ENCODE measurements at regions not wholly inside any gene's neighbourhood (a gene's known extent, or its start where the extent isn't known, plus 50 kb on each side); places are given as distances from the start of the nearest gene placed in this dataset.
"Not testable (repeated sequence)": the region's sequence is repeated elsewhere in the genome, so short reads cannot be mapped to it uniquely, and the experiment has no call there.

- no peak overlapping the region for H3K4me3 ChIP-seq (replicated peaks in 1 of 3; ENCODE audit: insufficient read depth in 1 of 3, low read depth in 1 of 3, low read length in 3 of 3)
- no peaks in the 10 kb centered on the region for H3K9me3 ChIP-seq (replicated peaks; ENCODE audit: control insufficient read depth, insufficient read depth, low read length)
- intact Hi-C loops (cut with micrococcal nuclease) = no loop called here
- no TSS peak for BruUV-seq (replicated peaks)
- H2AFZ ChIP-seq (ENCODE audit: low read depth, low read length) = no peak overlapping the region
- dilution Hi-C loops (cut with MboI; ENCODE audit: extremely low pct_ligation_motif_present, low sequenced_read_pairs) = no loop called here
- H3K4me2 ChIP-seq (ENCODE audit: insufficient read depth, low read length) = no peak overlapping the region
- H3K4me1 ChIP-seq (ENCODE audit: control insufficient read depth, extremely low read depth, insufficient read depth, low read length) = no peaks in the 10 kb centered on the region
- ChIA-PET POLR2A (no interaction called here), CTCF (no interaction called here)
- no peak overlapping the region for H3K9ac ChIP-seq (replicated peaks; ENCODE audit: extremely low read depth, insufficient read depth, low read length)
- H3K27me3 ChIP-seq (ENCODE audit: control insufficient read depth in 2 of 2, insufficient read depth in 2 of 2, low read length in 2 of 2) = no peaks in the 10 kb centered on the region
- no peak overlapping the region for H3K27ac ChIP-seq (ENCODE audit: insufficient read depth, low read depth, low read length)
- no peaks in the 10 kb centered on the region for H3K9me1 ChIP-seq (replicated peaks; ENCODE audit: control insufficient read depth, extremely low read depth, insufficient read depth, low read length)
- H3K79me2 ChIP-seq (ENCODE audit: control insufficient read depth, insufficient read depth, low read length) = no peaks in the 10 kb centered on the region
- no peaks in the 10 kb centered on the region for H4K20me1 ChIP-seq (replicated peaks; ENCODE audit: control insufficient read depth, extremely low read depth, insufficient read depth, low read length)
- DNase-seq (ENCODE audit: low read depth, low spot score) (no peak), FAIRE-seq (no peak)
- no peaks in the 10 kb centered on the region for H3K36me3 ChIP-seq (ENCODE audit: control insufficient read depth in 2 of 2, extremely low read depth in 1 of 2, insufficient read depth in 2 of 2, low read length in 2 of 2)
- no peak for TF ChIP-seq MAX (IDR thresholded peaks at IDR 0.05; ENCODE audit: insufficient read depth, insufficient read length)
- TF ChIP-seq POLR2A (IDR thresholded peaks at IDR 0.05; ENCODE audit: low read depth, low read length) = no peak
- no peak for TF ChIP-seq GATA2 (IDR thresholded peaks at IDR 0.05; ENCODE audit: insufficient read depth, insufficient read length, low read depth, low read length)
- no peak for TF ChIP-seq EZH2 (IDR thresholded peaks at IDR 0.05; ENCODE audit: borderline replicate concordance, low read depth, low read length, severe bottlenecking)
- no peak for TF ChIP-seq MYC (IDR thresholded peaks at IDR 0.05; ENCODE audit: low read depth, low read length)
- no peak for TF ChIP-seq CTCF (IDR thresholded peaks at IDR 0.05; ENCODE audit: extremely low read depth in 1 of 2, insufficient read depth in 1 of 2, low read depth in 1 of 2, low read length in 2 of 2)
- no peak for TF ChIP-seq POLR2AphosphoS5 (IDR thresholded peaks at IDR 0.05; ENCODE audit: insufficient read depth, low read depth, low read length)
- TF ChIP-seq FOS (IDR thresholded peaks at IDR 0.05; ENCODE audit: borderline replicate concordance, insufficient read depth, low read length) = no peak
- no peak for TF ChIP-seq JUN (IDR thresholded peaks at IDR 0.05; ENCODE audit: borderline replicate concordance, insufficient read depth, insufficient read length, low read depth)
Observed at GRCh38 chr5:142398730-142399055, 73.9 kb upstream of the SPRY4 start.

GRCh38 chr5:142398011-142398729 lies 73.3 kb upstream of the SPRY4 start:
- H4K20me1 ChIP-seq (replicated peaks; ENCODE audit: control insufficient read depth, extremely low read depth, insufficient read depth, low read length); CTCF ChIA-PET; POLR2A ChIA-PET; H3K27me3 ChIP-seq (ENCODE audit: control insufficient read depth in 2 of 2, insufficient read depth in 2 of 2, low read length in 2 of 2); H3K79me2 ChIP-seq (ENCODE audit: control insufficient read depth, insufficient read depth, low read length); H3K9me3 ChIP-seq (replicated peaks; ENCODE audit: control insufficient read depth, insufficient read depth, low read length); DNase-seq (ENCODE audit: low read depth, low spot score); H3K9ac ChIP-seq (replicated peaks; ENCODE audit: extremely low read depth, insufficient read depth, low read length); H3K36me3 ChIP-seq (ENCODE audit: control insufficient read depth in 2 of 2, extremely low read depth in 1 of 2, insufficient read depth in 2 of 2, low read length in 2 of 2); H3K4me3 ChIP-seq (replicated peaks in 1 of 3; ENCODE audit: insufficient read depth in 1 of 3, low read depth in 1 of 3, low read length in 3 of 3); H3K27ac ChIP-seq (ENCODE audit: insufficient read depth, low read depth, low read length); intact Hi-C loops (cut with micrococcal nuclease); dilution Hi-C loops (cut with MboI; ENCODE audit: extremely low pct_ligation_motif_present, low sequenced_read_pairs); H3K9me1 ChIP-seq (replicated peaks; ENCODE audit: control insufficient read depth, extremely low read depth, insufficient read depth, low read length); H3K4me1 ChIP-seq (ENCODE audit: control insufficient read depth, extremely low read depth, insufficient read depth, low read length); BruUV-seq (replicated peaks); H3K4me2 ChIP-seq (ENCODE audit: insufficient read depth, low read length); H2AFZ ChIP-seq (ENCODE audit: low read depth, low read length): not testable (repeated sequence)
- peak; percentile 18 for FAIRE-seq
